GM12891 (cell line): ENCODE measurements at regions not wholly inside any gene's neighbourhood (a gene's known extent, or its start where the extent isn't known, plus 50 kb on each side); places are given as distances from the start of the nearest gene placed in this dataset.

Experiments
- DNase-seq: peaks from one replicate; pipeline ENCODE4 v3.0.0; 2011; ENCODE audit warnings: low spot score; ENCODE audit not compliant: insufficient read length
- FAIRE-seq: peaks from 2 replicates; lab custom pipeline; 2011; peaks lifted over from hg19 to GRCh38; lab: Jason Lieb, UNC
- PAX5 ChIP-seq: IDR thresholded peaks from 2 replicates; pipeline ENCODE4 v1.6.1; 2011; ENCODE audit warnings: low read length, moderate library complexity, mild to moderate bottlenecking; ENCODE audit not compliant: insufficient read depth, severe bottlenecking
- POLR2A ChIP-seq: IDR thresholded peaks from 2 replicates; pipeline ENCODE4 v1.6.1; 2011; ENCODE audit warnings: low read depth, low read length, control low read depth
- POLR2AphosphoS5 ChIP-seq: IDR thresholded peaks from 2 replicates; pipeline ENCODE4 v1.6.1; 2011; ENCODE audit warnings: low read depth, low read length, control low read depth
- POU2F2 ChIP-seq: IDR thresholded peaks from 2 replicates; pipeline ENCODE4 v1.6.1; 2011; ENCODE audit warnings: low read depth, mild to moderate bottlenecking, control low read depth, low read length, moderate library complexity
- SPI1 ChIP-seq: IDR thresholded peaks from 2 replicates; pipeline ENCODE4 v1.6.1; 2011; ENCODE audit warnings: low read depth, low read length, control low read depth
- TAF1 ChIP-seq: IDR thresholded peaks from 2 replicates; pipeline ENCODE4 v1.6.1; 2011; ENCODE audit warnings: low read depth, low read length, control low read depth

DNA sequence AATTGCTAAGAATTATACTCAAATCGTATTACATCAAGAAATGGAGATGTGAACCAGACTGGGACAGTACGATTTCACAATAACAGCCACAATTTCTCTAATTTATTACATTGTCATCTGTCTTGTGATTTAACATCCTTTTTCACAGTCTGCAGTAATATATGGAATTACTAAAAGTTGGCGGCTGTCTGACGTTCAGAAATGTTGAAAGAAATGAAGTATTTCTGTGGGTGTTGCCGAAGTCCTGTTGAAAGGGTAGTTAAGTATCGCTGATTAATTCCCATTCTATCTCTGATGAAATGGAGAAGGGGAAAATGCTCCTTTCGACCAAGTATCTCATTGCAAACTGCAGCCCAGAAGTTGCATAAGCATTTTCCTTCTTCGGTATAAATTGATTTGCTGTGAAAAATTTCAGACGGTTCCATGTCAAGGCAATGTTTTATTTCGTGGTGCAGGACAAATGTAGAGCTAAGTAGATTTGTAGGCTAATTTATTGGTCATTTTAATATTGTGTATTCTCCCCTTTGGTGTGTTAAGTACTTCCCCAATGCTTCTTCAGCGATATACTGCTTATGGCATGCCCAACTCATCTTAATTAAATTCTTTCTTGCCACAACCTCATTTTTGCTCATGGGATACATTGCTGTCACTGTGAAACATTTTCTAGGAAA is 775.2 kb upstream of the RBFOX1 start:
- no peak for DNase-seq
- no peak for FAIRE-seq
- TF ChIP-seq POU2F2 (no peak), POLR2A (no peak), SPI1 (no peak), POLR2AphosphoS5 (no peak), PAX5 (no peak), TAF1 (no peak)

DNA sequence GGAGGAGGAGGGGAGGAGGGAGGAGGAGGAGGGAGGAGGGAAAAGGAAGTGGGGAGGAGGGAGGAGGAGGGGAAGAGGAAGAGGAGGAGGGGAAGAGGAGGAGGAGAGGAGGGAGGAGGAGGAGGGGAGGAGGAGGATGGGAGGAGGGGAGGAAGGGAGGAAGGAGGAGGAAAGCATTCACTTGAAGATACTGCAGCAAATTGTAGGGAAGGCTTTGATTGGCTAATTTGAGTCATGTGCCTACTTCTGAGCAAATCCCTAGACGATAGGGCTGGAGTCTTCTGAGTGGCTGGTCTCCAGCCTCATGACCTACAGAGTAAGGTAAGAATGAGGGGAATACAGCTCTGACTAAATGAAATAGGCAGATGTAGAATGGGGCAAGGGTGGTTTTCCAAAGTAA is 783.2 kb upstream of the RBFOX1 start:
- FAIRE-seq (no peak), DNase-seq (no peak)
- TF ChIP-seq POLR2A (no peak), SPI1 (no peak), POLR2AphosphoS5 (no peak), PAX5 (no peak), POU2F2 (no peak), TAF1 (no peak)

DNA sequence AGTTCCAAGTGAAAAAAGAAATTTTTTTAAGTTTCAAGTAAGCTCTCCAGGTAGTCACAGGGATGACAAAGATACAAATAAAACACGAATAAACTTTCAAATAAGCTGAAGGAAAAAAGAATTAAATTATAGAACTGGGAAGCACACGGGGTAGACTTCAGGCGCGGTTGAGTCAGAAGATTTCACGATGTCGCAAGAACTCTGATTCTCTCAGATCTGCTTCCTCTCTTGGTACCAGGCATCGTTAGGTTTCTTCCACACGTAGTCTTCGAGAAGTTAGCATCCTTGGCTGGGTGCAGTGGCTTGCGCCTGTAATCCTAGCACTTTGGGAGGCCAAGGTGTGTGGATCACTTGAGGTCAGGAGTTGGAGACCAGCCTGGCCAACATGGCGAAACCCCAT is 784.1 kb upstream of the RBFOX1 start:
- DNase-seq (no peak), FAIRE-seq (no peak)
- no peak for TF ChIP-seq SPI1
- no peak for TF ChIP-seq POLR2A
- TF ChIP-seq TAF1: no peak
- no peak for TF ChIP-seq POU2F2
- no peak for TF ChIP-seq PAX5

DNA sequence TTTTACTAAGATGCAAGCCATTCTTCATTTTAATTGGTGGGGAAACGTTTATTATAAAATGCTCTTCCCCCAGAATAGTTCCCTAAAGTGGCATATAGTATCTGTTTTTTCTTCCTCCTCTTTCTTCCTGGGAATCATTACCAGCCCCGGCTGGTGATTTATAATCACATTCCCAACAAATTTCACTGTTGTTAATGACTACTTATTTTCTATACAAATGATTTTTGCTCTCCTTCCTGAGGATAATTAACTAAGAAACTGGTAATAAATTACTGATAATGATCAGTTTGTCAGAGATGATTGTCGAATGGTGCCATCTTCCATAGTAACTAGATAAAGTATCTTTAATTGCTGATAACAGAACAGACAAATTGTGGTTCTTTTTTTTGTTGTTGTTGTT is 785.5 kb upstream of the RBFOX1 start:
- no peak for TF ChIP-seq TAF1
- TF ChIP-seq POU2F2: no peak
- TF ChIP-seq PAX5: no peak
- TF ChIP-seq SPI1: no peak
- TF ChIP-seq POLR2AphosphoS5: no peak
- TF ChIP-seq POLR2A: no peak
- DNase-seq (no peak), FAIRE-seq (no peak)

DNA sequence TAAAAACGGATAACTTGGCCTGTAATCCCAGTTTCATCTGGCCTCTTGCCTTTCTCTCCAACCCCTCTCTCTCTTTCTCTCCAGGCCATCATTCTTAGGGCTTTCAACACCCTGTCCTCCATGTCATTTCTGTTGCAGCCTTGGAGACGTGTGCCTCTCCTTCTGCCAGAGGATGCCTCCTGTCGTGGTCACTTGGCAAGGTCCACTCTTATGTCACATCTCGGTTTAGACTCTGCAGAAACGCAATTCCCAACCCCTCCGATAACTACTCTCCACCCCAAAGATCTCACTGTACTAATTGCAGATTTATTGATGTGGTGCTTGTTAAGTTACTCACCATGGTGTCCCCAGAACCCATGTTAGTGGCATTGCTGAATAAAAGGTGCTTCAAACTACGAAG is 787.3 kb upstream of the RBFOX1 start:
- FAIRE-seq (no peak), DNase-seq (no peak)

DNA sequence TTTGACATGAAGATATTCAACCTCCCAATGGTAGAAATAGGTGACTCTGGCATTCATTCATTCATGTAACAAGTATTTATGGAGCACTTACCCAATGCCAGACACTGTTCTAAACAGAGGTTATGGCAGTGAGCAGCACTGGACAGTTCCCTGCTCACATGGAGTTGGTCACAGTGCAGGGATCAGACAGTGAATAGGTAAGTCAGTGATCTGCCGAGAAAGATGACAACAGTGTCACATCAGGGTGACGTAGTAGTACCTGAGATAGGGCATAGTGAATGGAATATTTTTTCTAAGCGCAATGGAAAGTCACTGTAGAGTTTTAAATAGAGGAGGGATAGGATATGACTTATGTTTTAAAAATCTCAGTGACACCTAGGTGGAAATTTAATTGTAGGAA is 791.4 kb upstream of the RBFOX1 start:
- DNase-seq (no peak), FAIRE-seq (no peak)
- TF ChIP-seq POLR2A (no peak), SPI1 (no peak), POU2F2 (no peak), POLR2AphosphoS5 (no peak), TAF1 (no peak), PAX5 (no peak)

More for the DNA sequence above, 787.3 kb upstream of the RBFOX1 start:
- TF ChIP-seq TAF1 (no peak), POLR2A (no peak), POLR2AphosphoS5 (no peak), POU2F2 (no peak), PAX5 (no peak), SPI1 (no peak)

DNA sequence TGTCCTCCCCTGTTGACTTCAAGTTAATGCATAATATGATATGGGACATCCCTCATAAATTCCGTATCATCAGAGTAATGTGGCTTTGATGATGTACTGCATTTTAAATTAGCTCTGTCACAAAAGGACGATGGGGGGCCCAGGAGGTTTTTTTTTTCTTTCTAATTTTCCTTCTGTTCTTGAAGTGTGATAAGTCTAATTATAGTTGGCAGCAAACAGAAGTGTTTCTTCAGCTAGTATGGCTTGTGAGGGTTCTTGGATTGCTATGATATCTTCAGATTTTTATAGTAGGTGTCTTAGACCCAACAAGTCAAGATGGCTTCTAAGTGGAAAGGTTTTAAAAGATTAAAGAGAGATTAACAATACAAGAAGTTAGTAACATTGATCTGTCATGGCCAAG is 796.2 kb upstream of the RBFOX1 start:
- FAIRE-seq: no peak
- no peak for TF ChIP-seq POLR2AphosphoS5
- no peak for TF ChIP-seq PAX5
- TF ChIP-seq TAF1: no peak
- TF ChIP-seq POU2F2: no peak
- no peak for TF ChIP-seq POLR2A
- no peak for TF ChIP-seq SPI1
- no peak for DNase-seq

DNA sequence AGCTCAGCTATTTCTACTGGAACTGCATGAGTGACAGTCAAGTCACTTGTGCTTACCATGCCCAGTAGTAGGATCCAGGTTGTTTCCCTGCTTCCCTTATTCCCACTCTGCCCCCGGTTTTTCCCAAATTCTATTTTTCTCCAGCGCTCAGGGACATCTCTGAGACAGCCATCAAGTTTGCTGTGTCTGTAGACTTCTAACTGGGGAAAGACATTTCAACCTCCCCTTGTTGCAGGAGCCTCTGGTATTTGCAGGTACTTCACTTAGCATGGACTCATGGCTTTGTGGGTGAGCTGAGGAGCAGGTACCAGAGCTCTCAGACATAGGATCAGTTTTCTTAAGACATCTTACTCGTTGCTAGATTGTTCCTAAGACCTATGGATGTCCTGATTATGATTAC is 801.6 kb upstream of the RBFOX1 start:
- DNase-seq (no peak), FAIRE-seq (no peak)
- TF ChIP-seq POU2F2: no peak
- no peak for TF ChIP-seq TAF1
- no peak for TF ChIP-seq POLR2A

DNA sequence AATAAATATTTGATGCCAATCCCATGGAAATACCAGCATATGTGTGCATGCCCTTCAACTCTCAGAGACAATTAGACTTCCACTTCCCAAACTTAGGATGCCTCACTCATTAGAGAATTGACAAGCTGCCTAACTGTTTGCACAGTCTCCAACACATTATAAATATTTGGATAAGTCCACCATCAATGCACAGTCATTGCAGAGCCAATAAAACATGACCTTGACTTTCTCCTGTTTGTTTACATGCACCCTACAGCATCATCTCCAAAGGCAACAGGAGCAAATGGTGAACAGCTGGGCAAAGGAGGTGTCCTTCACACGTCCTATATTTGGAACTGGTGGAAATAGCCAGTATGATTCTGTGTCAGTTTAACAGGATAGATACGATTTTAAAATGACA is 804.4 kb upstream of the RBFOX1 start:
- FAIRE-seq (no peak), DNase-seq (no peak)
- TF ChIP-seq POLR2A: no peak
- TF ChIP-seq PAX5: no peak
- no peak for TF ChIP-seq TAF1
- TF ChIP-seq POU2F2: no peak
- TF ChIP-seq POLR2AphosphoS5: no peak

DNA sequence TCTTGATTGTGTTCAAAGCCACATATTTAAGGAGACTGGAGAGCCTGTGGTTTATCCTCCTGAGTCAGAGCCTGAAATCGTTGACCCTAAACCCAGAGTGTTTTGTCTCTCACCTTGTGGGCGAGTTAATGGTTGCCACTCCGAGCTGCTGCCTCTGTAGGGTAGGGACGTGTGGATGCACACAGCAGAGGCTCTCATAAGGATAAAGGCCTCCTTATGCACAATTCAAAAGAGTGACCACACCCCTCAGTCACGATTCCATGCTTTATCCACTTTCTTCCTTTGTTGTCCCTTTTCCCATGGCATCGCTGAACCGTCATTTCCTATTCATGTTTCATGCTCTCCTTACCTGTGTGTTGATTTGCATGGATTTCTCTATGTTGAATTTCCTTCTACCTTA is 805.0 kb upstream of the RBFOX1 start:
- FAIRE-seq (no peak), DNase-seq (no peak)
- no peak for TF ChIP-seq POU2F2
- TF ChIP-seq PAX5: no peak
- no peak for TF ChIP-seq POLR2AphosphoS5
- TF ChIP-seq POLR2A: no peak
- no peak for TF ChIP-seq SPI1
- no peak for TF ChIP-seq TAF1
